AG04450 (cell line): ENCODE measurements at regions not wholly inside any gene's neighbourhood (a gene's known extent, or its start where the extent isn't known, plus 50 kb on each side); places are given as distances from the start of the nearest gene placed in this dataset.

Experiments used
- CTCF ChIA-PET: fragments of 300-600, 350-600 bp; formaldehyde crosslinking; extraction: SDS; loops from one replicate; lab custom pipeline; 2022; ENCODE audit warnings: antibody characterized with exemption, inconsistent platforms; lab: Charles Lee
- POLR2A ChIA-PET: fragments of 350-600 bp; formaldehyde crosslinking; extraction: SDS; loops from one replicate; lab custom pipeline; 2021; ENCODE audit warnings: antibody characterized with exemption, inconsistent platforms; lab: Yijun Ruan, JAX
- DNase-seq: peaks from one replicate; pipeline ENCODE4 v3.0.0-alpha.2; 2011; ENCODE audit warnings: low read depth, low spot score
- H3K27ac ChIP-seq: one replicate; pipeline ENCODE4 v1.5.1; 2012; ENCODE audit warnings: low read depth, low read length, control low read depth
- H3K27me3 ChIP-seq: one replicate; pipeline ENCODE4 v1.6.0; 2012; ENCODE audit warnings: low read length; ENCODE audit not compliant: control insufficient read depth, insufficient read depth
- H3K4me3 ChIP-seq: 2 replicates; pipeline ENCODE4 v1.5.1; 2011; ENCODE audit warnings: mild to moderate bottlenecking, low read depth, low read length, control low read depth
- H3K9me3 ChIP-seq: 2 replicates; pipeline ENCODE4 v1.5.1; 2012; ENCODE audit warnings: low read length; ENCODE audit not compliant: control insufficient read depth, insufficient read depth
- CTCF ChIP-seq: IDR thresholded peaks from 2 replicates; pipeline ENCODE4 v1.5.1; 2011; ENCODE audit warnings: low read depth, low read length, control low read depth, inconsistent platforms

DNA sequence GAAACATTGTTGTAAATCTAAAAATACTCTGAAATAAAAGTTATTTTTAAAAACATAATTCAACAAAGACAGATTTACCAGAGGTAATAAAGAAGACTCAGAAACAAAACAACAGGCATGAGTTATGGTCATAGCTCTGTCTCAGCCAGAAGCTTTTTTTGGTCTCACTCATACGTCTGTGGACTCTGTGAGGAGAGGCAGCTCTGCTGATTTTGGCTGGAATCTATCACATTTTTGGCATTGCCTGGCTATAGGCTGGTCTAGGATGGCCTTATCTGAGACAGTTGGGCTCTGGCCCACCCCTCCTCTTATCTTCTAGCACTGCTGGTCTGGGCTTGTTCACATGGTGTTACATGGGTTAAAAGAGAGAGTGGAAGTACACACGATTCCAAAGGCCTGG is 514.0 kb upstream of the BTBD3 start:
- Histone ChIP-seq H3K27ac (no peak overlapping the region), H3K4me3 (no peak overlapping the region), H3K9me3 (no peaks in the 10 kb centered on the region), H3K27me3 (no peaks in the 10 kb centered on the region)
- CTCF ChIA-PET, result no interaction called here
- DNase-seq, result no peak
- TF ChIP-seq CTCF, result no peak
- POLR2A ChIA-PET, result no interaction called here

GRCh38 chr20:11406877-11407276 is 510.8 kb upstream of the BTBD3 start:
- Histone ChIP-seq H3K27ac (no peak overlapping the region), H3K9me3 (no peaks in the 10 kb centered on the region), H3K4me3 (no peak overlapping the region), H3K27me3 (no peaks in the 10 kb centered on the region)
- ChIA-PET CTCF (no interaction called here), POLR2A (no interaction called here)
- DNase-seq, result no peak
- no peak for TF ChIP-seq CTCF

DNA sequence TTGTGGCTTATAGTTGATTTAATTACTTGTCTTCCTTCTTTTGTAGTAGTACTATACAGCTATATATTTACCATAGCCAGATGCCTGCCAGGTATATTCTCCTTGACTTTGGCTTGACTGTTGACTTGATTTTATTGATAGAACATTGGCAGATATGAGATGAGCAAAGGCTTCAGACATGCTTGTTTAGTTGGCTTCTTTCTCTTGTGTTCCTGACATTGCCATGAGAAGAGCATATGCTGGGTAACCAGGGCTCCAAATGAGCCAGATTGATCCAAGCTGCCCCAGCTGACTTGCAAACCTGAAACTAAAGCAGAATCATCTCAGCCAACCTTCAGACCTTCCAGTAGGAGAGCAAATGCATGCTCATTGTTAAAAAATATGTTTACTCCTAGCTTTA is 508.1 kb upstream of the BTBD3 start:
- DNase-seq, result no peak
- Histone ChIP-seq H3K27me3 (no peaks in the 10 kb centered on the region), H3K4me3 (no peak overlapping the region), H3K9me3 (no peaks in the 10 kb centered on the region), H3K27ac (no peak overlapping the region)
- POLR2A ChIA-PET, result no interaction called here
- TF ChIP-seq CTCF, result no peak
- CTCF ChIA-PET, result no interaction called here

- no peak for DNase-seq
- Histone ChIP-seq H3K27me3 (no peaks in the 10 kb centered on the region), H3K4me3 (no peak overlapping the region), H3K9me3 (no peaks in the 10 kb centered on the region), H3K27ac (no peak overlapping the region)
- no peak for TF ChIP-seq CTCF
- POLR2A ChIA-PET, result no interaction called here
- CTCF ChIA-PET, result no interaction called here
Observed at GRCh38 chr20:11411765-11412164, 505.9 kb upstream of the BTBD3 start.

GRCh38 chr20:11426948-11427347 is 490.7 kb upstream of the BTBD3 start:
- CTCF ChIA-PET, result no interaction called here

More at GRCh38 chr20:11426948-11427347, 490.7 kb upstream of the BTBD3 start:
- H3K27me3 ChIP-seq, result no peaks in the 10 kb centered on the region
- H3K9me3 ChIP-seq, result no peaks in the 10 kb centered on the region
- H3K4me3 ChIP-seq, result no peak overlapping the region
- no peak overlapping the region for H3K27ac ChIP-seq
- TF ChIP-seq CTCF, result no peak
- POLR2A ChIA-PET, result no interaction called here
- no peak for DNase-seq
